NCI-H2107 treated with DMSO at 0.1 percent for 48 hours (cell line): ENCODE measurements at regions not wholly inside any gene's neighbourhood (a gene's known extent, or its start where the extent isn't known, plus 50 kb on each side); places are given as distances from the start of the nearest gene placed in this dataset.
A peak's percentile ranks its signal among the peaks of the same experiment; 100 is the strongest.

Source experiments
- DNase-seq: peaks from one replicate; lab custom pipeline; 2025; ENCODE audit not compliant: unreplicated experiment; lab: John Stamatoyannopoulos, UW

DNA sequence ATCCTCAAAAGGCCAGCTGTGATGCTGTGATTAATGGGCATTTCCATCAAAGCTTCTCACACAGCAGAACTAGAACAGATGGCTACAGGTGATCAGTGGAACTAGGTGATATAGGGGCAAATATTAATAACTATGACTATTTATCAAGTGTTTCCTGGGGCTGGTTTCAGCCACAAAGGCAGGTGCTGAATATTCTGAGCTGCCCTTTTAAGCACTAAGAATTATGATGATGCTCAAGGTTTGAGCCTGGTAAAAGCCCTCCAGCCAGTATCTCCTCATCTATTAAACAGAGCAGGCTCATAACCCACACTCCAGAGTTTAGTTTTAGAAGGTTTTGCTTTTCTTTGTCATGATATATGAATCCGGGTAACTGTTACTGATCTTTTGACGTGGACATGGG lies 129.5 kb upstream of the ACP3 start:
- DNase-seq: no peak

DNA sequence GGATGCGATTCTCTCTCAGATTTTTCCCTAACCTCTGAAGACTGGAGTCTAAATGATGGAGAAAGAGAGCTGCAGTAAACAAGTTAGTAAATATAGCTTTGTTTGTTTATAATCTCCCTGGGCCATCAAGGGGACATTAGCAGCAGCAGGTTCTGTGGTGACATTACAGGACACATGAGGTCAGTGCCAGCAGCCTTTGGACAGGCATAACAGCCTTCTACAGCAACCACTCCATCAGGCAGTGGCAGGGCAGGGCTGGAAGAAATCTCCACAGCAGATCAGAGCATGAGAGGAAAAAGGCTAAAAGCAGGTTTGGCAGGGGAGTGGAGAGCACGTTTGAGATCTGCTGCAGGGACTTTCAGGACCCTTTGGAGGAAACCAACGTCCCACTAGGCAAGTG lies 127.6 kb upstream of the ACP3 start:
- DNase-seq: no peak

DNA sequence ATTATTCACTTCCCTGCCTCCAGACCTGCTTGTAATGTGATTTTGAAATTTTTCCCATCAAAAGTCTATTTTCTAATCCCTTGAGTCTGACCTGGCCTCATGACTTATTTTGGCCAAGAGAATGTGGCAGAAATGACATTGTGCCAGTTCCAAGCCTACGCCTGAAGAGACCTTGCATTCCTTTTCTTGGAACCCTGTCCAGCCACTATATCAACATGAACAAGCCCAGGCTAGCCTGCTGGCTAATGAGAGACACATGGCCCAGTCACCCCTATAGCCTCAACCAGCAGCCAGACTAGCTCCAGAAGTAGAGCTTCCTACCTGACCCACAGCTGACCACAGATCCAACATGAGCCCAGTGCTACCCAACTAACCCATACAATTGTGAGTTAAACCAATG lies 121.1 kb upstream of the ACP3 start:
- no peak for DNase-seq

DNA sequence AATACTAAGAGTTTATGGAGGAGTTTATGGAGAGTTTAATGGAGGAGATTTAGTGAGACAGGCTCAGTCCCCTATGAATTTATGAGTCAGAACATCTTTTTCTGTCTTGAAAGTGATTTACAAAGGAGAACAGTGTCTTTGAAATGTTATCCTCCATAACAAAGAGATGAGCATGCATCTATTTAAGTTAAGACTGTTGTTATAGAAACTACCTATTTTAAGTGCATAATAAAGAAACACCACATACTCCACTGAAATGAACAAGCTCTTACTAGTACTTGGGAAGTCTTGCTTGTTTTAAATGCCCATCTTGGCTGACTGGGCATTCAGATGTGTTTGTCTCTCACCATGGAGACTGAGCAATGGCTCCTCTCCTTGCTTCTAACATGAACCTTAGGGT lies 118.7 kb upstream of the ACP3 start:
- no peak for DNase-seq

DNA sequence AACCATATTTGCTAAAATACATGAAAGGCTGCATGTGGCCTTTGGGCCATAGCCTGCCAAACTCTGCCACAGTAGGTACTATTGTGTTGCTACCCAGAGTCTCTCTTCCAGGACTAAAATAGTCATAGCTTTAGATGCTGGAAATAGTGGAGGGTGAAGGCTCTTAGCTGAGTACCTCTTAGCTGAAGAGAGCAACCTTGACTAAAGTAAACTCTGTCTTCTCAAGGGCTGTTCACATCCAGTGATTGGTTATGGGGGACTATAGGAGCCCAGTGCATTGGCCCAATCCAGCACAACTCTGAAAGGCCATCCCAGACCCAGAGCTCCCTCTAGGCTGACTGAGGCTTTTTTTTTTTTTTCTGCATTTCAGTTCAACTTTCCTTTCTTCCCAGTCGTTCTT lies 117.8 kb upstream of the ACP3 start:
- no peak for DNase-seq

DNA sequence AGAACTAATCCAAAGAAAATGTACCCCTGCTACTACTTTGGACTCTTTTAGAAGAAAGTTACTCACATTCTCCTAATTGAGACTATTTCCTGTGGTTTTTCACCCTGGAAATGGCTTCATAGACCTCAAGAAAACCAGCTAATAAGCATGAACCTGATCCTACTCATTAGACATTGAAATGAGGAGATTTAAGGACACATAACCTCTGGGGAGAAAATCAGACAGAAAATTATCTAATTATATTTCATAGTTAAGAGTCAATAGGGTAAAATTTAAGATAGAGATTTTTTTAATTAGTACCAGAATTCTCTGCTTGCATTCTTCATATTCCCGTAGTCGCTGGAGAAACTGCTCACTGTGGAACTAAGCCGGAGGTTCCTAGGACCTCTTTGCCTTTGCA lies 114.6 kb upstream of the ACP3 start:
- DNase-seq: no peak

DNA sequence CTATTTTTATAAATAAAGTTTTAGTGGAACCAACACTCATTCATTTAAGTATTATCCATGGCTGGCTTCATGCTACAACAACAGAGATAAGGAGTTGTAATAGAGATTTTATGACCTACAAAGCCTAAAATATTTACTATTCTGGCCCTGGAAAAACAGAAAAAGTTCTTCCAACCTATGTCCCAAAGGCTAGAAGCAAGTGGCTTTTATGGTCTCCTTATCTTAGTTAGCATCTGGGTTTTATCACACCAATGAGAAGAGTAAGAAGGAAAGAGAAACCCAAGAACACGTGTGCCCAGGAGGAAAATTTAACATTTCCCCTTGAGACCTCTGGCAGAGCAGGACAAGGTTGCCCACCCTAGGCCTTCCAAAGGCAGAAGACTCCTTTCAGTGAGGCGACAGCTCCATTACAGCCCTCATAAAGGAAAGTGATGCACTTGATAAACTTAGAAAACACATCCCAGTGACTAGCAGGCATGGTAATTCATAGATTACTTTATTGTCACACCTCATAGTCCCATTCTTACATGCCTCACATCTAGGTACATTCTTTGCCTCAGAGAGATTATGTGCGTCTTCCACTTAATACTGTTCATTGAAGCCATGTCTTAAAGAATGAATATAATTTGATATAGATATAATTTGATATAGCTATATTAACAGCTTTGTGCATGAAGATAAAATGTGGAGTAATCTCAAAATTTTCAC lies 113.2 kb upstream of the ACP3 start:
- no peak for DNase-seq

DNA sequence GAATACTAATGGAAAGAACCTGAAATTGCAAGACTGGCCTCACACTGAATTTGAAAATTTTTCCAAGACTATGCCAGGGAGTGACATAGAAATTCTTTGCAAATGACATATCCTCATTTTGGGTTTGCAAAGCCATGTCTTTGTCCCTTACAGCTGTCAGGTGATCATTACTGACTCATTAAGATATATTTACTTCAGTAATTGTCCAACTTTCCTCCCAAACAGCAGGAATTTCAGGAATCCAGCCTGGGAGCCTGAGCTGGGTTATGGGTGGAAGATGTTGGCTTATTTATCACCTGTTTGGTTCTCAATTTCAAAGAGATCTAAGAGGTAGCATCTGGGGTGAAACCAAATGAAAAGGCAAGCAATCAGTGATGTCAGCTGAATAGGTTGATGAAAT lies 111.6 kb upstream of the ACP3 start:
- DNase-seq: no peak

DNA sequence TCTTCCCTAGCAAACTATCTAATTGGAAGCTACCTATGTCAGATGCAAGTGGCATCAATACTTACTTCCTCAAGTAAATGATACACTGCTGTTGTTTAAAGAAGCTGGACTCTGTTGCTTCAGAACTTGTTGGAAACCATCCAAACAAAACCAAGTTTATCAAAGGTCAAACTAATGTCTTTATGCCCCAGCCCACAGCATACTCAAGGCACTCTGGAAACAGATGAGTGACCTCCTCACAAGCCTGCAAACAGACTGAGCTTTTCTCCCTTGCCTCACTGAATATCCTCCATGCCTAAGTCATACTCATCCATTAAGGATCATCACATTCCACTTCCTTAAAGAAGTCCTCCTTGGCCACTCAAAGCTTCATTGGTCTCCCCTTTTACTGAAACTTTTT lies 107.4 kb upstream of the ACP3 start:
- no peak for DNase-seq

DNA sequence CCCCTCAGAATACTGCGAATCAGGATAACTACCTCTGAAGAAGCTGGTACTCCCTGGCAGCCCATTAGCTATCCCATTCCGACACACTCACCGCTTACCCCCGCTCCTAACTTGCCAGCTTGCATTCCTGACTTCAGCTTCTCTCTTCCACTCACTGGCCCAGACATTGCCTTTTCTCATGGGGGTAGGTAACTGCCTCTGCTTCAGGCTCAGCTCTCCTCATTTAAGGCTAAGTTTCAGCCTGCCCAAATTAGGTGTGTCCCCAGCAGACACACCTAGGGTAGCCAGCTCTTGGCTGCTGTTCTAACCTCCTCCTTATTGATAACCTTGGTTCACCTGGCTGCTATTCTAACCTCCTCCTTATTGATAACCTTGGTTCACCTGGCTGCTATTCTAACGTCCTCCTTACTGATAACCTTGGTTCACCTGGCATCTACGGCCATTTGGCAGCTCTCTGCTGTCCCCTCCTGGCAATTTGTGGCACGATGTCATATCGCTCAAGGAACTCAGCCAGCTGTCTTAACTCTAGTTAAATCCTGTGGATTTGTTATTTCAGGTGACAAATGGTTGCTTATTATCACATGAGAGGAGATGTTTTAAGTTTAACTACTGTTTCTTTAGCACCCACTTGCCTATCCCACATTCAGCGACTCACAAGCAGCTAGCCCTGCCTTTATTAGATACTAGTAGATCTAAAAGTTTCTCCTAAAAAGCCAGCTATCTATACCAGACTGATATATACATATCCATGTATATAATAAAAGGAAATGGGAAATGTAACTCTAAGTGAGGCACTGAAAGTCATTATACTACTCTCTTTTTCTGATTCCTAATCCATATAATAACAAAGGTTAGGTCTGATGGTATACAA lies 106.5 kb upstream of the ACP3 start:
- DNase-seq: peak; percentile 9

DNA sequence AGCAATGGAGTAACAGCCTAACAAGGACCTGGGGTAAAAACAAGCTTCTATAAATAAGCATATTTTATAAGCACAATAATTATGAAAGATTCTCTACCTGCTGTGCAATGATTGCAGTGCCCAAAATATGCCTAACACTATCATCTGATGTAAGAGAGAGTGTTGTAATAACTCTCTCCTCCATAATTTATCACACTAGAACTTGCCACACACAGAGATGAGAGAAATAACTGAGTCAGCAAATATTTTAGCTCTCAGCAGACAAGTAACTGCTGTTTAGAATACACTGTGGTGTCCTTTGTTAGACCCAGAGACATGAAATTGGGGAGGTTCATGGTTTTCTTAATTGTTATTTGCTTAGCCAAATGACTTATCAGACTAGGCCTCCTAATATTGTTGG lies 105.3 kb upstream of the ACP3 start:
- no peak for DNase-seq

DNA sequence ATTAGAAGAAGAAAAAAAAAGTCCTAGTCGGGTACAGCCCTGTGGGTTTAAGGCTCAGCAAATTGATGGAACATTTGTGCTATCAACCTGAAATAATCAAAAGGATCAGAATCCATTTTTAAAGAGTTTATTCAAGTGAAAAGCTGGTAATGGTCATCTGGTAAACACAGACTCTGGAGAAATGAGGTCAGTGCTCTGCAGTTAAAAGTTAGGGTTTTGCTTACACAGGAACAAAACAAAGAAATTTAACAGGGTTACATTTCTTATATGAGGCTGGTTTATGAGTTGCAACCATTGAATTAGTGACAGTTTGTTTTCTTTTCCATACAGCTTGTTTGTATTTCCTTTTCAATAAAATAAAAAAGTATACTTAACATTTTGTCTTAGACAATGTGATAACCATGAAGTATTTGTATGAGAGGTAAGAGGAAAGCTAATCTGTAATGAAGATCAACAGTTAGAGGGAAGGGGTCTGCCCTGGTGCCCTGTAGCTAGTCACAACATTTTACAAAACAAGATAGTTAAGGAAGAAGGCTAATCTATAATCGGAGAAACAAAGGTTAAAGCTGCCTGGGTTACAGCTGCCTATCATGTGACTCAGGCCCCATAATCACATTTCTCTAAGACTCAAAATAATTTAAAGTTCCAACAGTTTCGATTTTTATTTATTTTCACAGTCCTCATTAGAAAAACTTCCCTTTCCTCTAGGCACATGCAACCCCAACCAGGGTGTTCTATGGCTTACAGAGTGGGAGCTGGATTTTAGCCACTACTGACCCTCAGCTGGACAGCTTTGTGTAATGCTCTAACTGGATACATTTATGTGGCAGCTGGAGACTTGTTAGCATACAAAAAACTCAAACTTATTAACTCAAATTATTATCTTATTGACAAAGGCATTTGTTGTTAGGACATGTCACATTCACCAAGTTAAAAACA lies 98.1 kb upstream of the ACP3 start:
- no peak for DNase-seq

DNA sequence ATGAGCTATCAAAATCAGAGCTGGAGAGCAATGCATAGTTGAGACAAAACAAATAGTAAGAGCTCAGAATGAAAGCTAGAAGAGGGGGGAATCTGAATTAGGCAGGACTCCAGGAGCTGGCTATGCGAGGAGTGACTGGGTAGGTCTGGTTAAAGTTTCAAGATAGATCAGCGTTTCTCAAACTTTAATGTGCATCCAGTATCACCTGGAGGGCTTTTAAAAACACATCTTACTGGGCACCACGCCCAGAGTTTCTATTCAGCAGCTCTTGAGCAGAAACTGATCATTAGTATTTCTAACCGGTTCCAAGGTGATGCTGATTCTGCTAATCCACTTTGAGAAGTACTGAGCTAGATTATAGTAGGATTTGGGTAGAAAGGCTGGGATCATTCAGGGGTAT lies 96.2 kb upstream of the ACP3 start:
- DNase-seq: no peak

DNA sequence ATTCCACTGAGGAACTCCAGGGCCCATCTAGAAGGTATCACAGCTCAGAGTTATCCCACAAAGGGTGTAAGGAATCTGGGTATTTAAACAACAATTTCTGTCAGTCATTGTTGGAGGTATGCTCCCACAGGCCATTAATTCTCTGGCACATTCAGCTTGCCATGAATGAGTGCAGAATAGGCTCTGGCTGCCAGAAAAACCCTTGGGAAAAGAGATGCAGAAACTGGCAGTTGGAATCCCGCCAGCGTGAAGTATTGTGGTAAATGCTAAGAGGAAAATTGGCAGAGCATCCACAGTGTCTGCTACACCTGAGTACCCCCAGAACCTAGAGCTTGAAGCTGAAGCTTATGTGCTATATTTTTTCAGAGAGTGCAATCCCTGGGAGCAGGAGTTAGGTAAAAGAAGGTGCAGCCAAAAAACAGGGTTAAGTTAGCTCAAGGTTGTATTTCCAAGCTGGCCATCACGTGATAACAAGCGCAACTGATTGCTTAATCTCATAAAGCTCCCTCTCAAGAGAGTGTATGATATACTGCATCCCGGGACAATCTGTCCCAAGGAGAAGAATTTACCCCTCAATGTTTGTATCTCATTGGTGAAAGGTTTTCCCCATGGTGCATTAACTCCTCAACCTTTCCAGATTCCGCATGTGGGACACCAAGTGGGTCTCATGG lies 94.2 kb upstream of the ACP3 start:
- peak; percentile 97 for DNase-seq

DNA sequence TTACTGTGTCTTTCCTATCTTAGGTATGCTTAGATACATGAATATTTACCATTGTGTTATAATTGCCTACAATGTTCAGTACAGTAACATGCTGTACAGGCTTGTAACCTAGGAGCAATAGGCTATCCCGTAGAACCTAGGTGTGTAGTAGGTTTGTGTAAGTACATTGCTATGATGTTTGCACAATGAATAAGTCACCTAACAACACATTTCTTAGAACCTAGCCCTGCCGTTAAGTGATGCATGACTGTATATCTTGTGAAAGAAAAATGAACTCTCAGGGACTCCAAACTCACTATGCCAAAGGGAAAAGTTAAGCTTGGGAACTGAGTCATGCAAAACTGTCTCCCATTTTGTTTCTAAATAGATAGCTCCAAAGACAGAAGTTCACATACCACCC lies 91.5 kb upstream of the ACP3 start:
- DNase-seq: no peak

DNA sequence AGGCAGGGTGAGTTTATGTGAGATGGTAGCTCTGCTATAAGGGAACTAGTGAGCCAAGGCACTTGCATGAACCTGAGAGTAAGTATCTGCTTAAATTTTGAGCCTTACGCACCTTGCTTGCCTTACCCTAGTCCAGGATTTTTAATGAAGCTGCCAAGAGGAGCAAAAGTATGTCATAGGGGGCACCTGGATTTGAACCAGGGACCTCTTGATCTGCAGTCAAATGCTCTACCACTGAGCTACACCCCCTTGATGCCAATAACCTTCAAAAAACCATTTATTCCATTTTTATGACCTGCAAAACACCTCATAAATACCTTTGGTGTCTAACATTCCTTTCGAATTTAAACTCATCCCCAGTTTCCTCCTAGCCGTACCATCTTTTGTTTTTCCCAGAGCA lies 88.3 kb upstream of the ACP3 start:
- no peak for DNase-seq

DNA sequence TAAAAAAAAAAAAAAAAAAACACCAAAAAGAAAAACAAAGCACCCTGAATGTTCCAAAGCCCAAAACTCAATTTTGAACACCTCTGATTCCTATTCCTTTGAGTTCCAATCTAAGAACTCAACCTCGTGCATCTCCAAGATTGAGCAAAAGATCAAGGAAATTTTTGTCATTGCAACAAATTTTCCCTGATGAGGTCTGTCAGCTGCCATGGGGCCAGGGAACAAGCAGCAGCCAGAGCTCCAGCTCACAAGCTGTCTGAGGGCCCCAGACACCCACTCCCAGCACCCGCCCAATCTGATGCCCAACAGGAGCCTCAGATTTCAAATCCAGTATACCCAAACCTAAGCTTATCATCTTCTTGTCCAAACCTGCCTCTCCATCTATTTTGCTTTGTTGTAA lies 87.6 kb upstream of the ACP3 start:
- no peak for DNase-seq

DNA sequence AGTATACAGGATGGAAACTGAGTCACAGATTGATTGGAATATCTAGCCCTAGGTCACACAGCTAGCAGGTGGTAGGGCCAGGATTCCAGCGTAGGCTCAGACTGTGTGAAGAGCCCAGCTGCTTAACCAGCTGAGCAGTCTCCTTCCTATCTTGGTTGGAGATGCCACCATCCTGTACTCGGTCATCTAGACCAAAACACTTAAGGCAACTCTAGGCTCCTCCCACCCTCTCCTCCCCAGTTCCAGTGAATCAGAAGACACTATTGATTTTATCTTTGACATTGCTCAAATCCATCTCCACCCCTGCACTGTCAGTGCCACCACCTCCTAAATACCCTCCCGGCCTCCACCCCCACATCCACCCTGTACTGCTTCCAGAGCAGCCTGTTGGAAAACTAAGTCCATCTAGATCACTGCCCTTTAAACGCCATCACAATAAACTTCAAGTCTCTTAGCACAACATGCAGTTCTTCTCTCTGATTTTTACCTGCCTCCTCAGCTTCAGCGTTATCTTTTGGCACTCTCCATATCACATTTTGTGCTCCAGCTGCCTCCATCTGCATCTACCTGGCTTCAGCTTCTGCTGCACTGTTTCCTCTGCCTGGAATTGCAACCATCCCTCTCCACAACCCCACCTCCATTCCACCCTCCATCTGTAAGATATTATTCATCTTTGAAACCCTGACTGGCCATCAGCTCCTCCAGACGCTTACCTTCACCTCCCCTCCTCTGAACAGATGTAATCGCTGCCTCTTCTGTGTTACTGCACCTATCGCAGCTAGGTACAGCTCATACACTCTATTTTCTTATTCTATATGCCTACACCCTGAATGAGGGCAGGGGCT lies 86.8 kb upstream of the ACP3 start:
- DNase-seq: no peak

DNA sequence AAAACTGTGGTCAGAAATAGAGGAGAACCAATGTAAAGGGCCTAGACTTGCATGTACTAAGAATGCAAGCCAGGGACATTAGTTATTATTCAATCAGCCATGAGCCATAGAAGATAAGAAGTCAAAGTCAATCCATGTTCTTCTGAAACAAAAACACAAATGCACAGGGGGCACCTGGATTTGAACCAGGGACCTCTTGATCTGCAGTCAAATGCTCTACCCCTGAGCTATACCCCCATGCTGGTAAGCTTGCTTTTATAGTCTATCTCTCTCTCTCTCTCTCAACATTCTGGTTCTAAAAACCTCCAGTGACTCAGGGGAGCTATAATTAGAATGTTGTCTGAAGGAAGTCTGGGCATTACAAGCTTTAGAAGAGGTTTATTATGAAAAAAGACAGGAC lies 85.6 kb upstream of the ACP3 start:
- DNase-seq: no peak

DNA sequence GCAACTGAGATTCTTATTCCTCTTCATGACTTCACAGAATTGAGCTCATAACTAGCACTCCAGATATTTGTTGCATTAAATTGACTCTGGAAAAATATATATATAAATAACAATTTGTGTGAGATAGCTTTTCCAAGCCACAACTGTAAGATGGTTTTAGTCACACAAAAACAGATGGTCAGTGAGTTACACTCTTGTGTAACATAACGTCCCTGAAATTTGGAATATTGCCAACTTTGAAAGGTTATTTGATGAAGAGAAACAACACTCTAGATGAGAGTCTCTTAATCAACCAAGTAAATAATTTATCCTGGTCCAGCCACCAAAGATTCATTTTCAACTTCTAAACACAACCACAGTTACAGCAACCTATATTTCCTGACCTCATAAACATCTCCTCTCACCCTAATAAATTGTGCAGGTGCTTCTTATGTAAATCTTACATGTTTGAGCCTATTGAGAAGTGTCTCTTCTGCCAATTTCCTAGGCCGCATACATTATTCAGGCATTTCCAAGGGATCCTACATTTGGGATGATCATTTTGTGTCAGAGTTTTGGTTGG lies 84.9 kb upstream of the ACP3 start:
- no peak for DNase-seq
